HG03354 (cell line): ENCODE measurements at regions not wholly inside any gene's neighbourhood (a gene's known extent, or its start where the extent isn't known, plus 50 kb on each side); places are given as distances from the start of the nearest gene placed in this dataset.

Experiments
- ATAC-seq: cut with Tn5 transposase; IDR thresholded peaks from one replicate; pipeline ENCODE4 v1.9.1; 2021; ENCODE audit warnings: mild to moderate bottlenecking; ENCODE audit not compliant: unreplicated experiment, poor library complexity, severe bottlenecking

- ATAC-seq: no peak
These were observed 56.1 kb upstream of the ELMO1 start for GRCh38 chr7:37504801-37505200.

GRCh38 chr7:37505750-37506353 is 57.2 kb upstream of the ELMO1 start:
- no peak for ATAC-seq

- ATAC-seq: no peak
These were observed 59.5 kb upstream of the ELMO1 start for GRCh38 chr7:37508118-37508517.

GRCh38 chr7:37510043-37510634 is 61.5 kb upstream of the ELMO1 start:
- ATAC-seq: no peak

- no peak for ATAC-seq
These were observed 63.3 kb upstream of the ELMO1 start for GRCh38 chr7:37511915-37512314.

GRCh38 chr7:37514497-37514896 is 65.8 kb upstream of the ELMO1 start:
- no peak for ATAC-seq

- no peak for ATAC-seq
These were observed 68.0 kb upstream of the ELMO1 start for GRCh38 chr7:37516664-37517063.

- ATAC-seq: no peak
These were observed 69.6 kb upstream of the ELMO1 start for GRCh38 chr7:37518266-37518665.

GRCh38 chr7:37524056-37524455 is 75.4 kb upstream of the ELMO1 start:
- ATAC-seq: no peak

- ATAC-seq: no peak
These were observed 76.1 kb upstream of the ELMO1 start for GRCh38 chr7:37524797-37525196.

- ATAC-seq: no peak
These were observed 78.0 kb upstream of the ELMO1 start for GRCh38 chr7:37526623-37527022.

GRCh38 chr7:37527109-37527508 is 78.4 kb upstream of the ELMO1 start:
- no peak for ATAC-seq

GRCh38 chr7:37531225-37531624 is 82.6 kb upstream of the ELMO1 start:
- ATAC-seq: no peak

GRCh38 chr7:37532636-37533035 is 84.0 kb upstream of the ELMO1 start:
- ATAC-seq: no peak

- no peak for ATAC-seq
These were observed 86.4 kb upstream of the ELMO1 start for GRCh38 chr7:37534893-37535610.

GRCh38 chr7:37535841-37536240 is 87.2 kb upstream of the ELMO1 start:
- ATAC-seq: no peak

- ATAC-seq: no peak
These were observed 88.0 kb upstream of the ELMO1 start for GRCh38 chr7:37536706-37537105.

- no peak for ATAC-seq
These were observed 88.8 kb upstream of the ELMO1 start for GRCh38 chr7:37537439-37537838.

GRCh38 chr7:37538945-37539344 is 90.3 kb upstream of the ELMO1 start:
- ATAC-seq: no peak

- no peak for ATAC-seq
These were observed 92.3 kb upstream of the ELMO1 start for GRCh38 chr7:37540917-37541316.

GRCh38 chr7:37541810-37542443 is 93.3 kb upstream of the ELMO1 start:
- peak; percentile 88 for ATAC-seq
